ENCODE measurements at regions not wholly inside any gene's neighbourhood (a gene's known extent, or its start where the extent isn't known, plus 50 kb on each side); places are given as distances from the start of the nearest gene placed in this dataset.

DNA sequence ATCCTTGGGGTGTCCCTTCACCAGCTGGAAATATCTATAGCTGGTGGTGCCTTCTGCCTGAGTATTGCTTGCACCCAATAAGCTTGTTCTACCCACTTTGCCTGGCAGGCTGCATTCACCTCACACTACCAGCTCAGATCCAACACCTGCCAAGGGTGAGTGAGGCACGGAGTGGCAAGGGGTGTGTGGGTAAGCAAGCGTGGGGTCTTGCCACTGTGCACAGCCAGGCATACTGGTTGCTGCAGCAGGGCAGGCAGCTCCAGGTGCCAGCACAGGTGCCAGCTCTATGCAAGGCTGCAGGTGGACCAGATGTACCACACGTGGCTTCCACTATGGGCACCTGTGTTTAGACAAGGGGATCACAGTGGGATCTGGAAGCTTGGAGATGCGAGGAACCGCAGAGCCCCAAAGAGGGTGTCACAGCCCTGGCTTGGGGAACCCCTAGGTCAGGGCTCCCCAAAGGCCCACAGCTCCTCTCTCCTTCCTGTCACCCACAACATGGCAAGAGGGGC, 167.7 kb upstream of the MRPS30 start:
- Histone ChIP-seq H3K36me3 (no peaks in the 10 kb centered on the region), H3K4me3 (no peak overlapping the region), H3K27me3 (no peaks in the 10 kb centered on the region), H3K9me3 (no peaks in the 10 kb centered on the region), H3K4me1 (peaks cover 0 to 16% of the 10 kb centered on the region in 2 donors), H3K27ac (no peak overlapping the region)
- no peak for DNase-seq
- TF ChIP-seq, protein P1, sequence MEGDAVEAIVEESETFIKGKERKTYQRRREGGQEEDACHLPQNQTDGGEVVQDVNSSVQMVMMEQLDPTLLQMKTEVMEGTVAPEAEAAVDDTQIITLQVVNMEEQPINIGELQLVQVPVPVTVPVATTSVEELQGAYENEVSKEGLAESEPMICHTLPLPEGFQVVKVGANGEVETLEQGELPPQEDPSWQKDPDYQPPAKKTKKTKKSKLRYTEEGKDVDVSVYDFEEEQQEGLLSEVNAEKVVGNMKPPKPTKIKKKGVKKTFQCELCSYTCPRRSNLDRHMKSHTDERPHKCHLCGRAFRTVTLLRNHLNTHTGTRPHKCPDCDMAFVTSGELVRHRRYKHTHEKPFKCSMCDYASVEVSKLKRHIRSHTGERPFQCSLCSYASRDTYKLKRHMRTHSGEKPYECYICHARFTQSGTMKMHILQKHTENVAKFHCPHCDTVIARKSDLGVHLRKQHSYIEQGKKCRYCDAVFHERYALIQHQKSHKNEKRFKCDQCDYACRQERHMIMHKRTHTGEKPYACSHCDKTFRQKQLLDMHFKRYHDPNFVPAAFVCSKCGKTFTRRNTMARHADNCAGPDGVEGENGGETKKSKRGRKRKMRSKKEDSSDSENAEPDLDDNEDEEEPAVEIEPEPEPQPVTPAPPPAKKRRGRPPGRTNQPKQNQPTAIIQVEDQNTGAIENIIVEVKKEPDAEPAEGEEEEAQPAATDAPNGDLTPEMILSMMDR (IDR thresholded peaks at IDR 0.05 in 4 of 5, conservative IDR thresholded peaks at IDR 0.05 in 1 of 5), result no peak
- no peak for TF ChIP-seq POLR2A (IDR thresholded peaks at IDR 0.05)
- no peak for ATAC-seq
- in situ Hi-C loops (cut with MboI; ENCODE audit: low sequenced_read_pairs in 4 of 4), result no loop called here
- intact Hi-C loops (cut with DNase I; ENCODE audit: low total_unique reads), result no loop called here

DNA sequence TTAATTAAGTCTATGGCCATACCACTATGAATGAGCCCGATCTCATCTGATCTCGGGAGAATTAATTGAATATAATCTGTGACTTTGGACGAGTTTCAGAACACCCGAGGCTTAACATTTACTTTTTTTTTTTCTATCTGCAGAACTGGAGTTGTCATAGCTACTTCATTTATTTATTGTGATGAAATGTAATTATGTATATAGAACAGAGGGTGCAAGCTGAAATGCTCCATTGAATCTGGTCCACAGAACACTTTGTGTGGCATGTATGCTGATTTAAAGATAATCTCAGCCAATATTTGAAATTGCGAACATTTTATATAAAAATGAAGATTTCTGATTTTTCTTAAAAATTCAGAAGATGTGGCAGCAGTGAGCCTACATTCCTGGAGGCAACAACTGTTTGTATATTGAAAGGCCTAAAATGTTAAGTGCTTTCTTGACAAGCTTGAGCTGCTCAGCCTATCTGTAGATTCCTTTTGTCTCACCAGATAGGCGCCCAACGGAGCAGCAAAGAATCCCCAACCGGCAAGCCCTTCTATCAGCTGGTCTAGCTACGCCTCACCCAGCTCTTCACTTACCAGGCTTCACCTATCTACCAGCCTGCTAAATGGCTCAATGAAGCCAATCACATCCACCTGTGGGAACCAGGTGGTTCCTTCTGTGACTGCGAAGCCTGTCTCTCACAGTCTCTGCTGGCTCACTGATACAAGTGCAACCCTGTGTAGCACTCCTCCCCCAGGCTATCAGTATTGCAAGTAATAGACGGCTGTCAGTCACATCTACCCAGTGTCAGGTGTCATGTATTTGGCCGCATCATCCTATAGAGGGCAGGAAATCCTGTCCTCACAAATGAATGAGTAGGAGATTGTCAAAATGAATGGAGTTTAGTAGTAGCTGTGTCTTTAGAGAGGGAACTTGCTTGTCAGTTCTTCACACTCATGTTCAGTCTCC, 170.6 kb upstream of the MRPS30 start:
- ATAC-seq (no peak), DNase-seq (no peak)
- H3K9me3 ChIP-seq, result no peaks in the 10 kb centered on the region
- intact Hi-C loops (cut with DNase I; ENCODE audit: low total_unique reads) (no loop called here), in situ Hi-C loops (cut with MboI; ENCODE audit: low sequenced_read_pairs in 4 of 4) (no loop called here)
- no peaks in the 10 kb centered on the region for H3K27me3 ChIP-seq
- H3K36me3 ChIP-seq, result no peaks in the 10 kb centered on the region
- TF ChIP-seq, protein P1 (IDR thresholded peaks at IDR 0.05 in 4 of 5, conservative IDR thresholded peaks at IDR 0.05 in 1 of 5), result no peak
- TF ChIP-seq POLR2A (IDR thresholded peaks at IDR 0.05), result no peak
- no peak overlapping the region for H3K4me3 ChIP-seq
- H3K4me1 ChIP-seq, result no peaks in the 10 kb centered on the region
- H3K27ac ChIP-seq, result no peak overlapping the region

DNA sequence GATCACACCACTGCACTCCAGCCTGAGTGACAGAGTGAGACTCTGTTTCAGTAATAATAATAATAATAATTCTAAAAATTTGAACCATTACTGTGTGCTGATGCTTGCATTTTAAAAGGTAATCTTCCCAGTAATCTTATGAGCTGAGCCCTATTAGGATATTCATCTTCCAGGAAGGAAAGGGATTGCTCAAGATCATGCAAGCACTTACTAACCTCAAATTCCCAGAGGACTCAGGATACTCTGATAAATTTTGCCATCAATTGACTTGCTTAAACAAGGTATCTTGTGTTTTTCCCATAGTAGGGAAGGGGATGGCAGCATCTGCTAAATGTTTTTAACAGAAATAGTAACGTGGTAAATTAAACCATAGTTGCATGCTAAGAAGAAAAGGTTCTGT, 176.4 kb upstream of the MRPS30 start:
- Histone ChIP-seq H3K27ac (no peak overlapping the region), H3K9me3 (no peaks in the 10 kb centered on the region), H3K36me3 (no peaks in the 10 kb centered on the region), H3K27me3 (no peaks in the 10 kb centered on the region), H3K4me3 (no peak overlapping the region), H3K4me1 (no peaks in the 10 kb centered on the region)
- intact Hi-C loops (cut with DNase I; ENCODE audit: low total_unique reads) (no loop called here), in situ Hi-C loops (cut with MboI; ENCODE audit: low sequenced_read_pairs in 4 of 4) (no loop called here)
- DNase-seq (no peak), ATAC-seq (no peak)
- TF ChIP-seq, protein P1 (IDR thresholded peaks at IDR 0.05 in 4 of 5, conservative IDR thresholded peaks at IDR 0.05 in 1 of 5), result no peak
- TF ChIP-seq POLR2A (IDR thresholded peaks at IDR 0.05), result no peak

DNA sequence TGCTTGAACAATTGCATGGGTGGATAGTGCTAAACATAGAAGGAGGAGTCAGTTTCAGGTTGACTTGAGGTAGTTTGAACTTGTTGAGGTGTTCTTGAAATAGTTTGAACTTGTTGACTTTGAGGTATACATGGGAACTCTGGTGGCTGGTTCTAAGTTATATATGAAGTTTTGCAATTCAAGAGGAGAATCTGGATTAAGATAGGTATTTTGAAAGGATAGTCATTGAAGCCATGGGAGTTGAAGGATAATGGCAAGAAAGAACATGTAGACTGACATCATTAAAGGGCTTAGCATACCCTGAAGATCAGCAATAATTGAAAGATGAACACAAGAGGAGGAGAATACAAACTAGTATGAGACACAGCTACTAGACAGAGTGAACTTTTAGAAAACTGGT, 181.9 kb upstream of the MRPS30 start:
- Histone ChIP-seq H3K27me3 (no peaks in the 10 kb centered on the region), H3K9me3 (no peaks in the 10 kb centered on the region), H3K27ac (no peak overlapping the region), H3K4me3 (no peak overlapping the region), H3K4me1 (no peaks in the 10 kb centered on the region), H3K36me3 (no peaks in the 10 kb centered on the region)
- intact Hi-C loops (cut with DNase I; ENCODE audit: low total_unique reads) (no loop called here), in situ Hi-C loops (cut with MboI; ENCODE audit: low sequenced_read_pairs in 4 of 4) (no loop called here)
- ATAC-seq, result no peak
- TF ChIP-seq, protein P1 (IDR thresholded peaks at IDR 0.05 in 4 of 5, conservative IDR thresholded peaks at IDR 0.05 in 1 of 5), result no peak
- no peak for TF ChIP-seq POLR2A (IDR thresholded peaks at IDR 0.05)
- DNase-seq, result no peak

Data from gastrocnemius medialis (tissue), 4 donors.